Nephron (organoid): ENCODE measurements at regions not wholly inside any gene's neighbourhood (a gene's known extent, or its start where the extent isn't known, plus 50 kb on each side); places are given as distances from the start of the nearest gene placed in this dataset.
A peak's percentile ranks its signal among the peaks of the same experiment; 100 is the strongest.

Experiments used
- H3K27ac Mint-ChIP-seq, 3 experiments: 2 replicates each; pipeline ENCODE4 v1.8.0; 2020; ENCODE audit warnings: mixed read lengths in 3 of 3, mild to moderate bottlenecking in 2 of 3, moderate library complexity in 1 of 3
- H3K27me3 Mint-ChIP-seq: 2 replicates; pipeline ENCODE4 v1.8.0; 2021; ENCODE audit warnings: low read depth, mild to moderate bottlenecking, moderate library complexity, mixed read lengths
- H3K36me3 Mint-ChIP-seq: 2 replicates; pipeline ENCODE4 v1.8.0; 2020; ENCODE audit warnings: low read depth, mixed read lengths
- H3K4me1 Mint-ChIP-seq: 2 replicates; pipeline ENCODE4 v1.8.0; 2020; ENCODE audit warnings: mixed read lengths
- H3K4me3 Mint-ChIP-seq, 3 experiments: 2 replicates each; pipeline ENCODE4 v1.8.0; 2020; ENCODE audit warnings: mild to moderate bottlenecking in 3 of 3, mixed read lengths in 3 of 3, moderate library complexity in 2 of 3
- H3K9me3 Mint-ChIP-seq: 2 replicates; pipeline ENCODE4 v1.8.0; 2020; ENCODE audit warnings: mixed read lengths
- CTCF ChIP-seq, 3 experiments: fragments of 200-600 bp; sonication (generic); IDR thresholded peaks; one replicate each; pipeline ENCODE4 v1.5.0; 2021; ENCODE audit warnings: antibody characterized with exemption in 3 of 3; ENCODE audit not compliant: unreplicated experiment in 3 of 3

GRCh38 chr2:861655-862354 is 88.8 kb upstream of the SNTG2 start:
- no peaks in the 10 kb centered on the region for H3K9me3 Mint-ChIP-seq
- H3K4me1 Mint-ChIP-seq: peaks cover 75% of the 10 kb centered on the region
- peaks cover 29% of the 10 kb centered on the region for H3K27me3 Mint-ChIP-seq
- no peaks in the 10 kb centered on the region for H3K36me3 Mint-ChIP-seq
- H3K27ac Mint-ChIP-seq: peak overlapping the region in 2 of 3 experiments; percentile 68 to 69
- no peak for TF ChIP-seq CTCF (IDR thresholded peaks at IDR 0.05; ENCODE audit: unreplicated experiment in 3 of 3)
- H3K4me3 Mint-ChIP-seq: peak overlapping the region in 1 of 3 experiments; percentile 17

GRCh38 chr2:860259-860855 is 90.3 kb upstream of the SNTG2 start:
- Mint-ChIP-seq H3K27ac (no peak overlapping the region), H3K4me3 (no peak overlapping the region), H3K4me1 (peaks cover 74% of the 10 kb centered on the region), H3K27me3 (peaks cover 26% of the 10 kb centered on the region), H3K36me3 (no peaks in the 10 kb centered on the region), H3K9me3 (no peaks in the 10 kb centered on the region)
- no peak for TF ChIP-seq CTCF (IDR thresholded peaks at IDR 0.05; ENCODE audit: unreplicated experiment in 3 of 3)

- Mint-ChIP-seq H3K36me3 (no peaks in the 10 kb centered on the region), H3K4me3 (no peak overlapping the region), H3K27me3 (peaks cover 28% of the 10 kb centered on the region), H3K4me1 (peaks cover 85% of the 10 kb centered on the region), H3K9me3 (no peaks in the 10 kb centered on the region), H3K27ac (peak overlapping the region; percentile 11 to 22 (median 18))
- no peak for TF ChIP-seq CTCF (IDR thresholded peaks at IDR 0.05; ENCODE audit: unreplicated experiment in 3 of 3)
Observed at GRCh38 chr2:858646-859045, 92.0 kb upstream of the SNTG2 start.

GRCh38 chr2:857937-858336 is 92.7 kb upstream of the SNTG2 start:
- peaks cover 25% of the 10 kb centered on the region for H3K27me3 Mint-ChIP-seq
- H3K9me3 Mint-ChIP-seq: no peaks in the 10 kb centered on the region
- peaks cover 85% of the 10 kb centered on the region for H3K4me1 Mint-ChIP-seq
- H3K27ac Mint-ChIP-seq: peak overlapping the region in 1 of 3 experiments; percentile 7
- H3K4me3 Mint-ChIP-seq: peak overlapping the region in 1 of 3 experiments; percentile 28
- TF ChIP-seq CTCF (IDR thresholded peaks at IDR 0.05; ENCODE audit: unreplicated experiment in 3 of 3): no peak
- H3K36me3 Mint-ChIP-seq: no peaks in the 10 kb centered on the region

GRCh38 chr2:857081-857480 is 93.6 kb upstream of the SNTG2 start:
- H3K4me1 Mint-ChIP-seq: peaks cover 78% of the 10 kb centered on the region
- peaks cover 22% of the 10 kb centered on the region for H3K27me3 Mint-ChIP-seq
- no peaks in the 10 kb centered on the region for H3K36me3 Mint-ChIP-seq
- TF ChIP-seq CTCF (IDR thresholded peaks at IDR 0.05; ENCODE audit: unreplicated experiment in 3 of 3): no peak
- H3K27ac Mint-ChIP-seq: peak overlapping the region in 2 of 3 experiments; percentile 71 to 74
- H3K4me3 Mint-ChIP-seq: no peak overlapping the region
- no peaks in the 10 kb centered on the region for H3K9me3 Mint-ChIP-seq

- peaks cover 18% of the 10 kb centered on the region for H3K27me3 Mint-ChIP-seq
- peaks cover 72% of the 10 kb centered on the region for H3K4me1 Mint-ChIP-seq
- no peak overlapping the region for H3K4me3 Mint-ChIP-seq
- H3K27ac Mint-ChIP-seq: peak overlapping the region; percentile 27 to 74 (median 71)
- no peak for TF ChIP-seq CTCF (IDR thresholded peaks at IDR 0.05; ENCODE audit: unreplicated experiment in 3 of 3)
- no peaks in the 10 kb centered on the region for H3K36me3 Mint-ChIP-seq
- no peaks in the 10 kb centered on the region for H3K9me3 Mint-ChIP-seq
Observed at GRCh38 chr2:856456-856855, 94.2 kb upstream of the SNTG2 start.
